Left ventricle myocardium inferior (tissue), 1 donor: ENCODE measurements at regions not wholly inside any gene's neighbourhood (a gene's known extent, or its start where the extent isn't known, plus 50 kb on each side); places are given as distances from the start of the nearest gene placed in this dataset.

Source experiments
- DNase-seq: peaks from one replicate; pipeline ENCODE4 v3.0.0-alpha.2; 2020
- H3K27ac ChIP-seq: fragments of 200-600 bp; replicated peaks from 2 replicates; pipeline ENCODE4 v1.8.0; 2021
- H3K27me3 ChIP-seq: fragments of 200-600 bp; 2 replicates; pipeline ENCODE4 v1.8.0; 2021; ENCODE audit warnings: low read depth
- H3K36me3 ChIP-seq: fragments of 200-600 bp; 2 replicates; pipeline ENCODE4 v1.8.0; 2021
- H3K4me1 ChIP-seq: fragments of 200-600 bp; 2 replicates; pipeline ENCODE4 v1.8.0; 2021
- H3K4me3 ChIP-seq: fragments of 200-600 bp; 2 replicates; pipeline ENCODE4 v1.8.0; 2021; ENCODE audit warnings: mild to moderate bottlenecking, moderate library complexity
- H3K9me3 ChIP-seq: fragments of 200-600 bp; replicated peaks from 2 replicates; pipeline ENCODE4 v1.8.0; 2021
- CTCF ChIP-seq: fragments of 200-600 bp; IDR thresholded peaks from 2 replicates; pipeline ENCODE4 v1.8.0; 2021; ENCODE audit warnings: antibody characterized with exemption, mild to moderate bottlenecking, borderline replicate concordance
- intact Hi-C: fragments of 100-400 bp; cut with micrococcal nuclease; formaldehyde crosslinking; loops from one replicate; pipeline ENCODE4 v1.11.0; 2022
- donor health status: DM: no; HTN: yes; CAD: no; lungs with severe emphysema.

GRCh38 chr12:89236237-89236636 is 116.1 kb downstream of the DUSP6 start:
- peaks cover 33% of the 10 kb centered on the region for H3K4me1 ChIP-seq
- no peaks in the 10 kb centered on the region for H3K27me3 ChIP-seq
- peak overlapping the region; percentile 50 for H3K27ac ChIP-seq
- no peak for TF ChIP-seq CTCF
- peaks cover 3% of the 10 kb centered on the region for H3K9me3 ChIP-seq
- no peaks in the 10 kb centered on the region for H3K36me3 ChIP-seq
- no peak overlapping the region for H3K4me3 ChIP-seq
- no peak for DNase-seq
- intact Hi-C loops: no loop called here

- no peak for TF ChIP-seq CTCF
- Histone ChIP-seq H3K27me3 (no peaks in the 10 kb centered on the region), H3K4me3 (no peak overlapping the region), H3K27ac (peak overlapping the region; percentile 50), H3K4me1 (peaks cover 42% of the 10 kb centered on the region), H3K36me3 (no peaks in the 10 kb centered on the region), H3K9me3 (no peaks in the 10 kb centered on the region)
- DNase-seq: no peak
- intact Hi-C loops: no loop called here
Measured at GRCh38 chr12:89235189-89235993, 116.9 kb downstream of the DUSP6 start.

- Histone ChIP-seq H3K27me3 (no peaks in the 10 kb centered on the region), H3K27ac (peak overlapping the region; percentile 50), H3K36me3 (no peaks in the 10 kb centered on the region), H3K9me3 (no peaks in the 10 kb centered on the region), H3K4me1 (peaks cover 45% of the 10 kb centered on the region), H3K4me3 (no peak overlapping the region)
- no peak for DNase-seq
- intact Hi-C loops: no loop called here
- no peak for TF ChIP-seq CTCF
Measured at GRCh38 chr12:89234324-89235114, 117.8 kb downstream of the DUSP6 start.

GRCh38 chr12:89231686-89232085 is 120.6 kb downstream of the DUSP6 start:
- Histone ChIP-seq H3K9me3 (no peaks in the 10 kb centered on the region), H3K27me3 (no peaks in the 10 kb centered on the region), H3K4me1 (peaks cover 27% of the 10 kb centered on the region), H3K27ac (no peak overlapping the region), H3K36me3 (no peaks in the 10 kb centered on the region), H3K4me3 (no peak overlapping the region)
- intact Hi-C loops: no loop called here
- TF ChIP-seq CTCF: no peak
- no peak for DNase-seq

GRCh38 chr12:89230376-89231315 is 121.7 kb downstream of the DUSP6 start:
- DNase-seq: no peak
- Histone ChIP-seq H3K36me3 (no peaks in the 10 kb centered on the region), H3K27me3 (no peaks in the 10 kb centered on the region), H3K4me1 (peaks cover 20% of the 10 kb centered on the region), H3K27ac (no peak overlapping the region), H3K9me3 (no peaks in the 10 kb centered on the region), H3K4me3 (no peak overlapping the region)
- intact Hi-C loops: no loop called here
- no peak for TF ChIP-seq CTCF
